ENCODE measurements at regions not wholly inside any gene's neighbourhood (a gene's known extent, or its start where the extent isn't known, plus 50 kb on each side); places are given as distances from the start of the nearest gene placed in this dataset.

DNA sequence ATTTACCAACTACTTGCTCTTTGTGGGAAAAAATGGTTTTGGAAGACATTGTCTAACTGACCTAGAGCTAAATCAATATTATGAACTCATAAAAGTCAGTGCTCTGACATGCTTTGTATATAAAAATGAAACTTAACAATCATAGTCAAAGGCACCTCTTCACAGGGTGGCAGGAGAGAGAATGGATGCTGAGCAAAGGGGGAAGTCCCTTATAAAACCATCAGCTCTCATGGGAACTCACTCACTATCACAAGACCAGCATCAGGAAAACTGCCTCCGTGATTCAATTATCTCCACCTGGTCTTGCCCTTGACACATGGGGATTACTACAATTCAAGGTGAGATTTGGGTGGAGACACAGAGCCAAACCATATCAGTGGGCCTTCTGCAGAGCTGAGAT lies 417.6 kb upstream of the AUTS2 start:
- Histone ChIP-seq H3K27ac (ENCODE audit: low read length) (no peak overlapping the region), H3K4me1 (ENCODE audit: low read length) (no peaks in the 10 kb centered on the region), H3K79me2 (ENCODE audit: low read length) (no peaks in the 10 kb centered on the region), H3K9me3 (ENCODE audit: insufficient read depth, low read length) (no peaks in the 10 kb centered on the region), H3K4me3 (ENCODE audit: low read length) (no peak overlapping the region), H4K20me1 (ENCODE audit: insufficient read depth, low read length) (no peaks in the 10 kb centered on the region), H2AFZ (ENCODE audit: low read depth, low read length) (no peak overlapping the region), H3K9ac (ENCODE audit: low read length) (no peak overlapping the region), H3K36me3 (replicated peaks; ENCODE audit: low read depth, low read length) (no peaks in the 10 kb centered on the region), H3K4me2 (ENCODE audit: low read length) (no peak overlapping the region), H3K27me3 (ENCODE audit: low read depth, low read length) (no peaks in the 10 kb centered on the region)
- TF ChIP-seq, protein P1, sequence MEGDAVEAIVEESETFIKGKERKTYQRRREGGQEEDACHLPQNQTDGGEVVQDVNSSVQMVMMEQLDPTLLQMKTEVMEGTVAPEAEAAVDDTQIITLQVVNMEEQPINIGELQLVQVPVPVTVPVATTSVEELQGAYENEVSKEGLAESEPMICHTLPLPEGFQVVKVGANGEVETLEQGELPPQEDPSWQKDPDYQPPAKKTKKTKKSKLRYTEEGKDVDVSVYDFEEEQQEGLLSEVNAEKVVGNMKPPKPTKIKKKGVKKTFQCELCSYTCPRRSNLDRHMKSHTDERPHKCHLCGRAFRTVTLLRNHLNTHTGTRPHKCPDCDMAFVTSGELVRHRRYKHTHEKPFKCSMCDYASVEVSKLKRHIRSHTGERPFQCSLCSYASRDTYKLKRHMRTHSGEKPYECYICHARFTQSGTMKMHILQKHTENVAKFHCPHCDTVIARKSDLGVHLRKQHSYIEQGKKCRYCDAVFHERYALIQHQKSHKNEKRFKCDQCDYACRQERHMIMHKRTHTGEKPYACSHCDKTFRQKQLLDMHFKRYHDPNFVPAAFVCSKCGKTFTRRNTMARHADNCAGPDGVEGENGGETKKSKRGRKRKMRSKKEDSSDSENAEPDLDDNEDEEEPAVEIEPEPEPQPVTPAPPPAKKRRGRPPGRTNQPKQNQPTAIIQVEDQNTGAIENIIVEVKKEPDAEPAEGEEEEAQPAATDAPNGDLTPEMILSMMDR (IDR thresholded peaks at IDR 0.05; ENCODE audit: low read depth, low read length), result no peak
- TF ChIP-seq EZH2phosphoT487 (IDR thresholded peaks at IDR 0.05; ENCODE audit: low read depth), result no peak

GRCh38 chr7:69182596-69183467 lies 415.4 kb upstream of the AUTS2 start:
- Histone ChIP-seq H3K9me3 (ENCODE audit: insufficient read depth, low read length) (no peaks in the 10 kb centered on the region), H3K4me1 (ENCODE audit: low read length) (no peaks in the 10 kb centered on the region), H3K4me3 (ENCODE audit: low read length) (no peak overlapping the region), H3K79me2 (ENCODE audit: low read length) (no peaks in the 10 kb centered on the region), H3K27ac (ENCODE audit: low read length) (no peak overlapping the region), H4K20me1 (ENCODE audit: insufficient read depth, low read length) (no peaks in the 10 kb centered on the region), H3K36me3 (replicated peaks; ENCODE audit: low read depth, low read length) (no peaks in the 10 kb centered on the region), H3K9ac (ENCODE audit: low read length) (no peak overlapping the region), H3K4me2 (ENCODE audit: low read length) (no peak overlapping the region), H3K27me3 (ENCODE audit: low read depth, low read length) (no peaks in the 10 kb centered on the region), H2AFZ (ENCODE audit: low read depth, low read length) (no peak overlapping the region)
- TF ChIP-seq EZH2phosphoT487 (IDR thresholded peaks at IDR 0.05; ENCODE audit: low read depth), result no peak
- TF ChIP-seq, protein P1 (IDR thresholded peaks at IDR 0.05; ENCODE audit: low read depth, low read length), result no peak

DNA sequence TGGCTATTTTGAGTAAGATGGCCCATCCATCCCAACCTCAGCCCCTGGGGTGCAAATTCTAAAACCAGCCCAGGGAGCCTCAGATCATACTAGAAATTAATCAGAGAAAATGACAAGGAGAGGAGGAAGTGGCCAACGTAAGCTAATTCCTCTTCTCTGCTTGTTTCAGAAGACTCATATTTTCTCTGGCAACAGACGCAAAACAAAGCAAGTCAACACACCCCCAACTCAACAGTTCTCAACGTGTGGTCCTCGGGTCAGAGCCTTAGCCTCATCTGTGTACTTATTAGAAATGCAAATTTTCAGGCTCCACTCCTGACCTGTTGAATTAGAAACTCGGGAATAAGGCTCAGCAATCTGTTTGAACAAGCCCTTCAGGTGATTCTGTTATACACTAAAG lies 413.9 kb upstream of the AUTS2 start:
- Histone ChIP-seq H3K27me3 (ENCODE audit: low read depth, low read length) (no peaks in the 10 kb centered on the region), H3K9me3 (ENCODE audit: insufficient read depth, low read length) (no peaks in the 10 kb centered on the region), H3K36me3 (replicated peaks; ENCODE audit: low read depth, low read length) (no peaks in the 10 kb centered on the region), H3K4me3 (ENCODE audit: low read length) (no peak overlapping the region), H4K20me1 (ENCODE audit: insufficient read depth, low read length) (no peaks in the 10 kb centered on the region), H3K4me1 (ENCODE audit: low read length) (no peaks in the 10 kb centered on the region), H3K4me2 (ENCODE audit: low read length) (no peak overlapping the region), H2AFZ (ENCODE audit: low read depth, low read length) (no peak overlapping the region), H3K9ac (ENCODE audit: low read length) (no peak overlapping the region), H3K27ac (ENCODE audit: low read length) (no peak overlapping the region), H3K79me2 (ENCODE audit: low read length) (no peaks in the 10 kb centered on the region)
- TF ChIP-seq, protein P1 (IDR thresholded peaks at IDR 0.05; ENCODE audit: low read depth, low read length), result no peak
- no peak for TF ChIP-seq EZH2phosphoT487 (IDR thresholded peaks at IDR 0.05; ENCODE audit: low read depth)

DNA sequence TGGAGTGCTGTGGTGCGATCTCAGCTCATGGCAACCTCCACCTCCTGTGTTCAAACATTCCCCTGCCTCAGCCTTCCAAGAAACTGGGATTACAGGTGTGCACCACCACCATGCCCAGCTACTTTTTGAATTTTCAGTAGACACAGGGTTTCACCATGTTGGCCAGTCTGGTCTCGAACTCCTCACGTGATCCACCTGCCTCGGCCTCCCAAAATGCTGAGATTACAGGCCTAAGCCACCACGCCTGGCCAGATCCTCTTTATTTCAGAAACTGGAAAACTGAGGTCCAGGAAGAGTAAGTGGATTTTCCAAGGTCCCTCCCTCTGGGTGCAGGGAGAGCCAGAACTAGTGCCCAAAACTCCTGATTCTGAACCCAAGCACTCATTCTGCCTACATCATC lies 413.1 kb upstream of the AUTS2 start:
- no peak overlapping the region for H3K4me3 ChIP-seq (ENCODE audit: low read length)
- TF ChIP-seq, protein P1 (IDR thresholded peaks at IDR 0.05; ENCODE audit: low read depth, low read length), result no peak
- no peak for TF ChIP-seq EZH2phosphoT487 (IDR thresholded peaks at IDR 0.05; ENCODE audit: low read depth)
- no peak overlapping the region for H3K27ac ChIP-seq (ENCODE audit: low read length)
- H3K4me1 ChIP-seq (ENCODE audit: low read length), result no peaks in the 10 kb centered on the region
- no peak overlapping the region for H3K9ac ChIP-seq (ENCODE audit: low read length)
- no peaks in the 10 kb centered on the region for H3K9me3 ChIP-seq (ENCODE audit: insufficient read depth, low read length)
- no peaks in the 10 kb centered on the region for H3K36me3 ChIP-seq (replicated peaks; ENCODE audit: low read depth, low read length)
- no peak overlapping the region for H3K4me2 ChIP-seq (ENCODE audit: low read length)
- no peak overlapping the region for H2AFZ ChIP-seq (ENCODE audit: low read depth, low read length)
- no peaks in the 10 kb centered on the region for H3K27me3 ChIP-seq (ENCODE audit: low read depth, low read length)
- no peaks in the 10 kb centered on the region for H4K20me1 ChIP-seq (ENCODE audit: insufficient read depth, low read length)
- H3K79me2 ChIP-seq (ENCODE audit: low read length), result no peaks in the 10 kb centered on the region

All from OCI-LY3 (cell line).